GM23338 (cell line): ENCODE measurements at regions not wholly inside any gene's neighbourhood (a gene's known extent, or its start where the extent isn't known, plus 50 kb on each side); places are given as distances from the start of the nearest gene placed in this dataset.

Experiments used
- CREB1 ChIP-seq: fragments of 250-450 bp; sonication (Bioruptor Pico); IDR thresholded peaks from 2 replicates; pipeline ENCODE4 v1.5.0; 2020; ENCODE audit warnings: low read depth, mild to moderate bottlenecking, moderate library complexity
- EZH2 ChIP-seq: fragments of 200-600 bp; sonication (generic); IDR thresholded peaks from one replicate; pipeline ENCODE4 v1.8.0; 2017; ENCODE audit warnings: antibody characterized with exemption, mild to moderate bottlenecking, low read depth; ENCODE audit not compliant: unreplicated experiment
- EZH2phosphoT487 ChIP-seq: fragments of 200-600 bp; sonication (generic); IDR thresholded peaks from one replicate; pipeline ENCODE4 v1.8.1; 2018; ENCODE audit warnings: antibody characterized with exemption; ENCODE audit not compliant: unreplicated experiment
- JUNB ChIP-seq: IDR thresholded peaks from one replicate; pipeline ENCODE4 v1.6.1; 2016; ENCODE audit warnings: antibody characterized with exemption; ENCODE audit not compliant: unreplicated experiment
- STAT1 ChIP-seq: IDR thresholded peaks from one replicate; pipeline ENCODE4 v1.6.1; 2016; ENCODE audit warnings: antibody characterized with exemption; ENCODE audit not compliant: unreplicated experiment
- ZNF114 ChIP-seq: fragments of 250-450 bp; sonication (Bioruptor Pico); IDR thresholded peaks from 2 replicates; pipeline ENCODE4 v1.5.0; 2020; ENCODE audit warnings: mild to moderate bottlenecking, moderate library complexity
- ZNF331 ChIP-seq: fragments of 250-450 bp; sonication (Bioruptor Pico); IDR thresholded peaks from 2 replicates; pipeline ENCODE4 v1.5.0; 2020; ENCODE audit warnings: low read depth, mild to moderate bottlenecking, moderate library complexity
- TF ChIP-seq, protein P1 (sequence below), 2 experiments: fragments of 200-600 bp in 1 of 2; sonication (generic) in 1 of 2; conservative IDR thresholded peaks; 2 replicates each; pipeline versions ENCODE4 v1.5.1 to v1.6.1; 2016 to 2017; ENCODE audit warnings: antibody characterized with exemption in 2 of 2, low read depth in 2 of 2, mild to moderate bottlenecking in 2 of 2, moderate library complexity in 1 of 2
- TF ChIP-seq, protein P2 (sequence below): IDR thresholded peaks from one replicate; pipeline ENCODE4 v1.6.1; 2018; ENCODE audit warnings: antibody characterized with exemption; ENCODE audit not compliant: unreplicated experiment

DNA sequence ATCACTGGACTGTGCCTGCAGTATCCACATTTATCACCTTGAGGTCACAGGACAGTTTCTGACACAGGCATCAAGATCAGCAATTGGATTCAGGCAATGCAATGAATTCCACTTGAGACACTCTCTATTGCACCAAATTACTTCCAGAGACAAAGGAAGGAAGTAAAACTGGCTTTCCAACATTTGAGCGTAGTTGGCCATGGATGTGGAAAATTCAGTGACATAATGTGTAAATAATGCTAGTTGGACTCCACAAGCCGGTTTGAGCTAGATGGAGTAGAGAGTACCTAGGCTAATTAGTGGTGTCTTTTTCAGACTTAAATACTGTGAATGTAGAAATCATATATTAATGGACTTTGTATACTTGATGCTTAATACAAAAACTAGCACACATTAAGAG lies 168.3 kb upstream of the SYT1 start:
- TF ChIP-seq, protein P1, sequence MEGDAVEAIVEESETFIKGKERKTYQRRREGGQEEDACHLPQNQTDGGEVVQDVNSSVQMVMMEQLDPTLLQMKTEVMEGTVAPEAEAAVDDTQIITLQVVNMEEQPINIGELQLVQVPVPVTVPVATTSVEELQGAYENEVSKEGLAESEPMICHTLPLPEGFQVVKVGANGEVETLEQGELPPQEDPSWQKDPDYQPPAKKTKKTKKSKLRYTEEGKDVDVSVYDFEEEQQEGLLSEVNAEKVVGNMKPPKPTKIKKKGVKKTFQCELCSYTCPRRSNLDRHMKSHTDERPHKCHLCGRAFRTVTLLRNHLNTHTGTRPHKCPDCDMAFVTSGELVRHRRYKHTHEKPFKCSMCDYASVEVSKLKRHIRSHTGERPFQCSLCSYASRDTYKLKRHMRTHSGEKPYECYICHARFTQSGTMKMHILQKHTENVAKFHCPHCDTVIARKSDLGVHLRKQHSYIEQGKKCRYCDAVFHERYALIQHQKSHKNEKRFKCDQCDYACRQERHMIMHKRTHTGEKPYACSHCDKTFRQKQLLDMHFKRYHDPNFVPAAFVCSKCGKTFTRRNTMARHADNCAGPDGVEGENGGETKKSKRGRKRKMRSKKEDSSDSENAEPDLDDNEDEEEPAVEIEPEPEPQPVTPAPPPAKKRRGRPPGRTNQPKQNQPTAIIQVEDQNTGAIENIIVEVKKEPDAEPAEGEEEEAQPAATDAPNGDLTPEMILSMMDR (conservative IDR thresholded peaks at IDR 0.05; ENCODE audit: low read depth in 2 of 2): no peak
- TF ChIP-seq EZH2 (no peak), CREB1 (CRISPR knock-in tag) (no peak), ZNF114 (CRISPR knock-in tag) (no peak), EZH2phosphoT487 (no peak), STAT1 (no peak), ZNF331 (CRISPR knock-in tag) (no peak), JUNB (no peak)
- TF ChIP-seq, protein P2, sequence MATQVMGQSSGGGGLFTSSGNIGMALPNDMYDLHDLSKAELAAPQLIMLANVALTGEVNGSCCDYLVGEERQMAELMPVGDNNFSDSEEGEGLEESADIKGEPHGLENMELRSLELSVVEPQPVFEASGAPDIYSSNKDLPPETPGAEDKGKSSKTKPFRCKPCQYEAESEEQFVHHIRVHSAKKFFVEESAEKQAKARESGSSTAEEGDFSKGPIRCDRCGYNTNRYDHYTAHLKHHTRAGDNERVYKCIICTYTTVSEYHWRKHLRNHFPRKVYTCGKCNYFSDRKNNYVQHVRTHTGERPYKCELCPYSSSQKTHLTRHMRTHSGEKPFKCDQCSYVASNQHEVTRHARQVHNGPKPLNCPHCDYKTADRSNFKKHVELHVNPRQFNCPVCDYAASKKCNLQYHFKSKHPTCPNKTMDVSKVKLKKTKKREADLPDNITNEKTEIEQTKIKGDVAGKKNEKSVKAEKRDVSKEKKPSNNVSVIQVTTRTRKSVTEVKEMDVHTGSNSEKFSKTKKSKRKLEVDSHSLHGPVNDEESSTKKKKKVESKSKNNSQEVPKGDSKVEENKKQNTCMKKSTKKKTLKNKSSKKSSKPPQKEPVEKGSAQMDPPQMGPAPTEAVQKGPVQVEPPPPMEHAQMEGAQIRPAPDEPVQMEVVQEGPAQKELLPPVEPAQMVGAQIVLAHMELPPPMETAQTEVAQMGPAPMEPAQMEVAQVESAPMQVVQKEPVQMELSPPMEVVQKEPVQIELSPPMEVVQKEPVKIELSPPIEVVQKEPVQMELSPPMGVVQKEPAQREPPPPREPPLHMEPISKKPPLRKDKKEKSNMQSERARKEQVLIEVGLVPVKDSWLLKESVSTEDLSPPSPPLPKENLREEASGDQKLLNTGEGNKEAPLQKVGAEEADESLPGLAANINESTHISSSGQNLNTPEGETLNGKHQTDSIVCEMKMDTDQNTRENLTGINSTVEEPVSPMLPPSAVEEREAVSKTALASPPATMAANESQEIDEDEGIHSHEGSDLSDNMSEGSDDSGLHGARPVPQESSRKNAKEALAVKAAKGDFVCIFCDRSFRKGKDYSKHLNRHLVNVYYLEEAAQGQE: no peak
